ENCODE measurements at regions not wholly inside any gene's neighbourhood (a gene's known extent, or its start where the extent isn't known, plus 50 kb on each side); places are given as distances from the start of the nearest gene placed in this dataset.

- POLR2A ChIA-PET = no interaction called here
- Histone ChIP-seq H3K4me3 (no peak overlapping the region), H3K9me3 (replicated peaks; ENCODE audit: control insufficient read depth, insufficient read depth, low read depth, low read length) (no peaks in the 10 kb centered on the region), H3K79me2 (ENCODE audit: control insufficient read depth, insufficient read depth, low read length) (no peaks in the 10 kb centered on the region), H3K4me2 (ENCODE audit: insufficient read depth, low read length) (no peak overlapping the region), H3K27me3 (ENCODE audit: control insufficient read depth in 2 of 2, insufficient read depth in 2 of 2, low read length in 2 of 2) (no peaks in the 10 kb centered on the region), H3K36me3 (ENCODE audit: control insufficient read depth, insufficient read depth, low read length) (no peaks in the 10 kb centered on the region), H3K4me1 (replicated peaks in 1 of 2; ENCODE audit: control insufficient read depth in 2 of 2, insufficient read depth in 2 of 2, low read length in 2 of 2) (no peaks in the 10 kb centered on the region), H4K20me1 (replicated peaks; ENCODE audit: control insufficient read depth, insufficient read depth, low read length) (no peaks in the 10 kb centered on the region), H2AFZ (ENCODE audit: low read depth, low read length) (peak overlapping the region; percentile 47), H3K27ac (ENCODE audit: extremely low read depth, low read depth, low read length) (no peak overlapping the region), H3K9ac (ENCODE audit: insufficient read depth in 1 of 2, low read depth in 2 of 2, low read length in 2 of 2) (peak overlapping the region in 1 of 2 experiments; percentile 37; a peak in 1 of 4 replicates), H3K9me1 (ENCODE audit: control insufficient read depth, insufficient read depth, low read length) (no peaks in the 10 kb centered on the region)
- no peak for DNase-seq (ENCODE audit: extremely low read depth in 1 of 4, low spot score in 3 of 4)
- CTCF ChIA-PET (ENCODE audit: low intra/inter-chr PET ratio) = no interaction called here
- in situ Hi-C loops (cut with MboI) (no loop called here), intact Hi-C loops (cut with micrococcal nuclease) (no loop called here)
- no TSS peak for BruUV-seq (replicated peaks)
- 34% methylated on average over 4 of the region's 4 CpGs for WGBS (ENCODE audit: insufficient coverage, low coverage, missing lambda C conversion rate)
- no peak for TF ChIP-seq ZNF316 (IDR thresholded peaks at IDR 0.05)
- no peak for TF ChIP-seq PYGO2 (tag; IDR thresholded peaks at IDR 0.05)
- no peak for TF ChIP-seq DACH1 (IDR thresholded peaks at IDR 0.05; ENCODE audit: partially characterized antibody)
- no peak for TF ChIP-seq MCM7 (IDR thresholded peaks at IDR 0.05)
- no peak for TF ChIP-seq MYC (IDR thresholded peaks at IDR 0.05; ENCODE audit: low read depth, low read length)
- no peak for TF ChIP-seq MYC (CRISPR knock-in tag; IDR thresholded peaks at IDR 0.05; ENCODE audit: borderline replicate concordance, low read depth)
- no peak for TF ChIP-seq EWSR1 (IDR thresholded peaks at IDR 0.05; ENCODE audit: borderline replicate concordance, low read depth, partially characterized antibody)
- no peak for TF ChIP-seq KDM4B (IDR thresholded peaks at IDR 0.05; ENCODE audit: borderline replicate concordance in 2 of 2, low read depth in 1 of 2)
- ATAC-seq = no peak
- FAIRE-seq = no peak
Measured at GRCh38 chr12:71282020-71282419, 124.2 kb upstream of the TSPAN8 start.

GRCh38 chr12:71281425-71281824 is 123.6 kb upstream of the TSPAN8 start:
- ChIA-PET CTCF (ENCODE audit: low intra/inter-chr PET ratio) (no interaction called here), POLR2A (no interaction called here)
- Histone ChIP-seq H3K27ac (ENCODE audit: extremely low read depth, low read depth, low read length) (no peak overlapping the region), H3K36me3 (ENCODE audit: control insufficient read depth, insufficient read depth, low read length) (no peaks in the 10 kb centered on the region), H2AFZ (ENCODE audit: low read depth, low read length) (peak overlapping the region; percentile 33; the same call in 1 of the 2 replicates), H3K4me2 (ENCODE audit: insufficient read depth, low read length) (no peak overlapping the region), H3K4me3 (no peak overlapping the region), H3K9ac (ENCODE audit: insufficient read depth in 1 of 2, low read depth in 2 of 2, low read length in 2 of 2) (no peak overlapping the region), H3K9me1 (ENCODE audit: control insufficient read depth, insufficient read depth, low read length) (no peaks in the 10 kb centered on the region), H3K27me3 (ENCODE audit: control insufficient read depth in 2 of 2, insufficient read depth in 2 of 2, low read length in 2 of 2) (no peaks in the 10 kb centered on the region), H3K9me3 (replicated peaks; ENCODE audit: control insufficient read depth, insufficient read depth, low read depth, low read length) (no peaks in the 10 kb centered on the region), H3K4me1 (replicated peaks in 1 of 2; ENCODE audit: control insufficient read depth in 2 of 2, insufficient read depth in 2 of 2, low read length in 2 of 2) (no peaks in the 10 kb centered on the region), H4K20me1 (replicated peaks; ENCODE audit: control insufficient read depth, insufficient read depth, low read length) (no peaks in the 10 kb centered on the region), H3K79me2 (ENCODE audit: control insufficient read depth, insufficient read depth, low read length) (no peaks in the 10 kb centered on the region)
- 70% methylated on average over 2 of the region's 2 CpGs for WGBS (ENCODE audit: insufficient coverage, low coverage, missing lambda C conversion rate)
- ATAC-seq (no peak), DNase-seq (ENCODE audit: extremely low read depth in 1 of 4, low spot score in 3 of 4) (no peak), FAIRE-seq (no peak)
- intact Hi-C loops (cut with micrococcal nuclease) = no loop called here
- no TSS peak for BruUV-seq (replicated peaks)
- TF ChIP-seq RBM25 (IDR thresholded peaks at IDR 0.05; ENCODE audit: low read depth, low read length, severe bottlenecking) (no peak), ZKSCAN8 (CRISPR knock-in tag; IDR thresholded peaks at IDR 0.05) (no peak)
- in situ Hi-C loops (cut with MboI) = no loop called here
